ENCODE measurements at regions not wholly inside any gene's neighbourhood (a gene's known extent, or its start where the extent isn't known, plus 50 kb on each side); places are given as distances from the start of the nearest gene placed in this dataset.

GRCh38 chrX:82813671-82814078, 694.4 kb upstream of the POU3F4 start:
- H3K9me2 ChIP-seq (ENCODE audit: insufficient read depth, low read length): no peaks in the 10 kb centered on the region
- no peak overlapping the region for H3K4me2 ChIP-seq (ENCODE audit: low read length)
- no peaks in the 10 kb centered on the region for H4K20me1 ChIP-seq (ENCODE audit: insufficient read depth, low read length)
- BruUV-seq (replicated peaks): no TSS peak
- H3K27ac ChIP-seq (ENCODE audit: low read depth, low read length, poor library complexity, severe bottlenecking): no peak overlapping the region
- no peaks in the 10 kb centered on the region for H3K4me1 ChIP-seq (ENCODE audit: insufficient read depth, low read length, poor library complexity, severe bottlenecking)
- H3K9me3 ChIP-seq (ENCODE audit: low read length): no peaks in the 10 kb centered on the region
- no peak overlapping the region for H3K4me3 ChIP-seq (ENCODE audit: low read depth, low read length, poor library complexity, severe bottlenecking)
- DNase-seq (ENCODE audit: low spot score): no peak
- ChIA-PET POLR2A (no interaction called here), CTCF (ENCODE audit: unreplicated experiment) (no interaction called here)
- TF ChIP-seq EZH2phosphoT487 (IDR thresholded peaks at IDR 0.05; ENCODE audit: borderline replicate concordance, low read depth, low read length) (no peak), CTCF (conservative IDR thresholded peaks at IDR 0.05; ENCODE audit: low read length) (no peak)
- H3K36me3 ChIP-seq (ENCODE audit: insufficient read depth, low read length): no peaks in the 10 kb centered on the region
- H2AFZ ChIP-seq (ENCODE audit: low read length): no peak overlapping the region
- intact Hi-C loops (cut with micrococcal nuclease; ENCODE audit: unreplicated experiment): no loop called here
- no peaks in the 10 kb centered on the region for H3K79me2 ChIP-seq (ENCODE audit: insufficient read depth, low read depth, low read length)

- H3K36me3 ChIP-seq (ENCODE audit: insufficient read depth, low read length): no peaks in the 10 kb centered on the region
- no peak for DNase-seq (ENCODE audit: low spot score)
- no peaks in the 10 kb centered on the region for H3K9me2 ChIP-seq (ENCODE audit: insufficient read depth, low read length)
- intact Hi-C loops (cut with micrococcal nuclease; ENCODE audit: unreplicated experiment): no loop called here
- H3K27ac ChIP-seq (ENCODE audit: low read depth, low read length, poor library complexity, severe bottlenecking): no peak overlapping the region
- ChIA-PET CTCF (ENCODE audit: unreplicated experiment) (no interaction called here), POLR2A (interaction anchor here (0.8 kb wide), 1 partner anchor 13 kb away, joined by 3 read pairs; no protein-coding TSS in a partner anchor)
- no peak overlapping the region for H3K4me3 ChIP-seq (ENCODE audit: low read depth, low read length, poor library complexity, severe bottlenecking)
- no peaks in the 10 kb centered on the region for H3K4me1 ChIP-seq (ENCODE audit: insufficient read depth, low read length, poor library complexity, severe bottlenecking)
- H3K9me3 ChIP-seq (ENCODE audit: low read length): no peaks in the 10 kb centered on the region
- TF ChIP-seq CTCF (conservative IDR thresholded peaks at IDR 0.05; ENCODE audit: low read length) (no peak), EZH2phosphoT487 (IDR thresholded peaks at IDR 0.05; ENCODE audit: borderline replicate concordance, low read depth, low read length) (no peak)
- no peaks in the 10 kb centered on the region for H4K20me1 ChIP-seq (ENCODE audit: insufficient read depth, low read length)
- H3K4me2 ChIP-seq (ENCODE audit: low read length): no peak overlapping the region
- BruUV-seq (replicated peaks): no TSS peak
- H3K79me2 ChIP-seq (ENCODE audit: insufficient read depth, low read depth, low read length): no peaks in the 10 kb centered on the region
- no peak overlapping the region for H2AFZ ChIP-seq (ENCODE audit: low read length)
Measured at GRCh38 chrX:82816001-82816400, 692.1 kb upstream of the POU3F4 start.

- H3K4me2 ChIP-seq (ENCODE audit: low read length): no peak overlapping the region
- DNase-seq (ENCODE audit: low spot score): no peak
- no peak overlapping the region for H3K27ac ChIP-seq (ENCODE audit: low read depth, low read length, poor library complexity, severe bottlenecking)
- H2AFZ ChIP-seq (ENCODE audit: low read length): no peak overlapping the region
- BruUV-seq (replicated peaks): no TSS peak
- TF ChIP-seq CTCF (conservative IDR thresholded peaks at IDR 0.05; ENCODE audit: low read length) (no peak), EZH2phosphoT487 (IDR thresholded peaks at IDR 0.05; ENCODE audit: borderline replicate concordance, low read depth, low read length) (no peak)
- H3K9me2 ChIP-seq (ENCODE audit: insufficient read depth, low read length): no peaks in the 10 kb centered on the region
- ChIA-PET POLR2A (interaction anchor here (0.6 kb wide), 1 partner anchor 73 kb away, joined by 4 read pairs; no protein-coding TSS in a partner anchor), CTCF (ENCODE audit: unreplicated experiment) (no interaction called here)
- intact Hi-C loops (cut with micrococcal nuclease; ENCODE audit: unreplicated experiment): no loop called here
- no peaks in the 10 kb centered on the region for H3K36me3 ChIP-seq (ENCODE audit: insufficient read depth, low read length)
- H3K4me3 ChIP-seq (ENCODE audit: low read depth, low read length, poor library complexity, severe bottlenecking): no peak overlapping the region
- H3K79me2 ChIP-seq (ENCODE audit: insufficient read depth, low read depth, low read length): no peaks in the 10 kb centered on the region
- no peaks in the 10 kb centered on the region for H3K9me3 ChIP-seq (ENCODE audit: low read length)
- H4K20me1 ChIP-seq (ENCODE audit: insufficient read depth, low read length): no peaks in the 10 kb centered on the region
- no peaks in the 10 kb centered on the region for H3K4me1 ChIP-seq (ENCODE audit: insufficient read depth, low read length, poor library complexity, severe bottlenecking)
Measured at GRCh38 chrX:82816562-82816961, 691.5 kb upstream of the POU3F4 start.
